ENCODE measurements at regions not wholly inside any gene's neighbourhood (a gene's known extent, or its start where the extent isn't known, plus 50 kb on each side); places are given as distances from the start of the nearest gene placed in this dataset.
"Not testable (repeated sequence)": the region's sequence is repeated elsewhere in the genome, so short reads cannot be mapped to it uniquely, and the experiment has no call there.

- no peak overlapping the region for H3K4me3 ChIP-seq (ENCODE audit: low read length)
- TF ChIP-seq CTCF (IDR thresholded peaks at IDR 0.05; ENCODE audit: low read depth, low read length), result no peak
- TF ChIP-seq EZH2phosphoT487 (IDR thresholded peaks at IDR 0.05; ENCODE audit: low read depth), result no peak
These were observed 841.6 kb upstream of the SLC39A10 start for GRCh38 chr2:194815475-194815874.

GRCh38 chr2:194802589-194802988 is 854.4 kb upstream of the SLC39A10 start:
- Histone ChIP-seq H3K4me1 (ENCODE audit: low read length) (no peaks in the 10 kb centered on the region), H3K27ac (ENCODE audit: low read length) (no peak overlapping the region), H3K9ac (ENCODE audit: low read length) (no peak overlapping the region), H3K79me2 (ENCODE audit: low read length) (no peaks in the 10 kb centered on the region), H2AFZ (ENCODE audit: low read depth, low read length) (no peak overlapping the region), H3K36me3 (replicated peaks; ENCODE audit: low read depth, low read length) (no peaks in the 10 kb centered on the region), H3K9me3 (ENCODE audit: insufficient read depth, low read length) (no peaks in the 10 kb centered on the region), H3K4me2 (ENCODE audit: low read length) (no peak overlapping the region), H3K27me3 (ENCODE audit: low read depth, low read length) (no peaks in the 10 kb centered on the region), H4K20me1 (ENCODE audit: insufficient read depth, low read length) (no peaks in the 10 kb centered on the region), H3K4me3 (ENCODE audit: low read length) (no peak overlapping the region)
- TF ChIP-seq EZH2phosphoT487 (IDR thresholded peaks at IDR 0.05; ENCODE audit: low read depth), result no peak
- no peak for TF ChIP-seq CTCF (IDR thresholded peaks at IDR 0.05; ENCODE audit: low read depth, low read length)

More at GRCh38 chr2:194815475-194815874, 841.6 kb upstream of the SLC39A10 start:
- Histone ChIP-seq H3K27ac (ENCODE audit: low read length) (no peak overlapping the region), H3K27me3 (ENCODE audit: low read depth, low read length) (no peaks in the 10 kb centered on the region), H3K9me3 (ENCODE audit: insufficient read depth, low read length) (no peaks in the 10 kb centered on the region), H3K4me2 (ENCODE audit: low read length) (no peak overlapping the region), H3K79me2 (ENCODE audit: low read length) (no peaks in the 10 kb centered on the region), H3K36me3 (replicated peaks; ENCODE audit: low read depth, low read length) (no peaks in the 10 kb centered on the region), H3K4me1 (ENCODE audit: low read length) (no peaks in the 10 kb centered on the region), H3K9ac (ENCODE audit: low read length) (no peak overlapping the region), H4K20me1 (ENCODE audit: insufficient read depth, low read length) (no peaks in the 10 kb centered on the region), H2AFZ (ENCODE audit: low read depth, low read length) (no peak overlapping the region)

GRCh38 chr2:194787071-194787470 is 870.0 kb upstream of the SLC39A10 start:
- H3K27me3 ChIP-seq (ENCODE audit: low read depth, low read length); H3K79me2 ChIP-seq (ENCODE audit: low read length); H4K20me1 ChIP-seq (ENCODE audit: insufficient read depth, low read length); H3K4me2 ChIP-seq (ENCODE audit: low read length); H3K4me1 ChIP-seq (ENCODE audit: low read length); H3K4me3 ChIP-seq (ENCODE audit: low read length); H3K27ac ChIP-seq (ENCODE audit: low read length); H3K9ac ChIP-seq (ENCODE audit: low read length); H2AFZ ChIP-seq (ENCODE audit: low read depth, low read length); H3K36me3 ChIP-seq (replicated peaks; ENCODE audit: low read depth, low read length); H3K9me3 ChIP-seq (ENCODE audit: insufficient read depth, low read length): not testable (repeated sequence)

DNA sequence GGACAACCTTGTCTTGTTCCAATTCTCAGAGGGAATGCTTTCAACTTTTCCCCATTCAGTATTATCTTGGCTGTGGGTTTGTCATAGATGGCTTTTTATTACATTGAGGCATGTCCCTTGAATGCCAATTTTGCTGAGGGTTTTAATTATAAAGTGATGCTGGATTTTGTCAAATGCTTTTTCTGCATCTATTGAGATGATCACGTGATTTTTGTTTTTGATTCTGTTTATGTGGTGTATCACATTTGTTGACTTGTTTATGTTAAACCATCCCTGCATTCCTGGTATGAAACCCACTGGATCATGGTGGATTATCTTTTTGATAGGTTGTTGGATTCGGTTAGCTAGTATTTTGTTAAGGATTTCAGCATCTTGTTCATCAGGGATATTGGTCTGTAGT is 885.6 kb upstream of the SLC39A10 start:
- not testable (repeated sequence) for H3K4me2 ChIP-seq (ENCODE audit: low read length); H2AFZ ChIP-seq (ENCODE audit: low read depth, low read length); H3K27me3 ChIP-seq (ENCODE audit: low read depth, low read length); H3K27ac ChIP-seq (ENCODE audit: low read length); H4K20me1 ChIP-seq (ENCODE audit: insufficient read depth, low read length); H3K4me3 ChIP-seq (ENCODE audit: low read length); H3K4me1 ChIP-seq (ENCODE audit: low read length); H3K79me2 ChIP-seq (ENCODE audit: low read length); H3K9ac ChIP-seq (ENCODE audit: low read length); H3K36me3 ChIP-seq (replicated peaks; ENCODE audit: low read depth, low read length); H3K9me3 ChIP-seq (ENCODE audit: insufficient read depth, low read length)

DNA sequence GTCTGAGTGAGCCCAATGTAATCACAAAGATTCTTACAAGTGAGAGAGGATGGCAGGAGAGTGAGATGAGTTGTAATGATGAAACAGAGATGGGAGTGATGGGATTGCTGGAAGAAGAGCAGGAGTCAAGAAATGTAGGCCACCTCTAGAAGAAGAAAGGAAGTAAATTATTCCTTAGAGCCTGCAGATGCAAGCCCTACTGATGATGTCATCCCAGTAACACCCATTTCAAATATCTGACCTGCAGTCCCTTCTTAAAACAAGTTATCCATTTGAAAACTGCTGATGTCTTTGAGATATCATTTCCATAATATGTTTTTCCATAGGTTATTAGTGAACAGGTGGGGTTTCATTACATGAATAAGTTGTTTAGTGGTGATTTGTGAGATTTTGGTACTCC is 888.0 kb upstream of the SLC39A10 start:
- TF ChIP-seq EZH2phosphoT487 (IDR thresholded peaks at IDR 0.05; ENCODE audit: low read depth) (no peak), CTCF (IDR thresholded peaks at IDR 0.05; ENCODE audit: low read depth, low read length) (no peak)

More for the DNA sequence above, 888.0 kb upstream of the SLC39A10 start:
- no peaks in the 10 kb centered on the region for H3K27me3 ChIP-seq (ENCODE audit: low read depth, low read length)
- H3K27ac ChIP-seq (ENCODE audit: low read length), result no peak overlapping the region
- no peaks in the 10 kb centered on the region for H4K20me1 ChIP-seq (ENCODE audit: insufficient read depth, low read length)
- H2AFZ ChIP-seq (ENCODE audit: low read depth, low read length), result no peak overlapping the region
- no peak overlapping the region for H3K9ac ChIP-seq (ENCODE audit: low read length)
- no peaks in the 10 kb centered on the region for H3K4me1 ChIP-seq (ENCODE audit: low read length)
- no peaks in the 10 kb centered on the region for H3K79me2 ChIP-seq (ENCODE audit: low read length)
- no peaks in the 10 kb centered on the region for H3K36me3 ChIP-seq (replicated peaks; ENCODE audit: low read depth, low read length)
- H3K9me3 ChIP-seq (ENCODE audit: insufficient read depth, low read length), result no peaks in the 10 kb centered on the region
- H3K4me3 ChIP-seq (ENCODE audit: low read length), result no peak overlapping the region
- H3K4me2 ChIP-seq (ENCODE audit: low read length), result no peak overlapping the region
